ENCODE measurements at regions not wholly inside any gene's neighbourhood (a gene's known extent, or its start where the extent isn't known, plus 50 kb on each side); places are given as distances from the start of the nearest gene placed in this dataset.
"Not testable (repeated sequence)": the region's sequence is repeated elsewhere in the genome, so short reads cannot be mapped to it uniquely, and the experiment has no call there.

DNA sequence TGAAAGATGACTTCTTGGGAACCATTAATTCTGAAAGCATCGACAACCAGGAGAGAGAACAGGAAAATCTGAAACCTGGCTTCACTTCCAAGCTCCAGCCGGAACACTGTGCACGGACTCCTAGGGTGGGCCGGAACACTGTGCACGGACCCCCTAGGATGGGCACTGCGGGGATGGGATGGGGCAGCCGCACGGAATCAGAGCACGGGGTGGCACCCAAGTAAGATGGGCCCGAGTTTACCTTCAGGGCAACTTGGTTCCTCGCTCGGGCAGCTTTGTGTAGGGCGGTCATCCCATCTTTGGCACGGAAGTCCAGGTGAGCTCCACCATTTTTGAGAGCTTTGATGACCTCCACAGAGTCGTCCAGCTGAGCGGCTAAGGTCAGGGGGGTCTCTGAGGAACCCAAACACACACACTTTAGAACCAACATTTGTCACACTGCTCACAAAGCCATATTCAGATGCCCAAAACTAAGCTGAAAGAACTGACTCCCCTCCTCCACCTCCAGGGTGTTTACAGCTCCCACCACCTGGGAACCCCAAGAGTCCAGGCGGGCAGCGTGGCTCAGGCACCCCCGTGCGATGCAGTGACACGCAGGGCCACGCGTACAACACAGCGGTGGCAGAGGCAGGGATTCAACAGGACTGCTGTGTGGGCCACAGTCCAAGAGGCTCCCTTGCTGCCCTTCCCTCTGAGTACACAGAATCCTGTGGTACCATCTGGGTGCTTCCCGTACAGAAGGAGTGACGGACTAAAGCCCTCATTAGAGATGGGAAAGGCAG, 157.9 kb downstream of the SHANK2 start:
- DNase-seq: no peak

DNA sequence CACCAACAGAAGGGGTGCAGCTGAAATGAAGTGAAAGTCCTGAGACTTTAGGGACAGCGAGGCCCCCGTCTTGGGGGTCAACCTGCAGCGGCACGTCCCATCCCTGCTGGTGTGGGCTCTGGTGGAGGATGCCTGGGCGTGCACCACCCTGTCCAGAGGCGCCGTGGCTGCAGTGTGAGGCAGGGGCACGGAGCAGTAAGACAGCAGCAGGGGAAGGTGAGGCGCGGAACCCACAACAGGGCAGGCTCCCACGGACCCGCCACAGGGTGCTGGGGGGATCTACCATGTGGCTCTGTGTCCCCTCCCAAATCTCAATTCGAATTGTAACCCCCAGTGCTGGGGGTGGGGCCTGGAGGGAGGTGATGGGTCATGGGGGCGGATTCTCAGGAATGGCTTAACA, 158.6 kb downstream of the SHANK2 start:
- no peak for DNase-seq

DNA sequence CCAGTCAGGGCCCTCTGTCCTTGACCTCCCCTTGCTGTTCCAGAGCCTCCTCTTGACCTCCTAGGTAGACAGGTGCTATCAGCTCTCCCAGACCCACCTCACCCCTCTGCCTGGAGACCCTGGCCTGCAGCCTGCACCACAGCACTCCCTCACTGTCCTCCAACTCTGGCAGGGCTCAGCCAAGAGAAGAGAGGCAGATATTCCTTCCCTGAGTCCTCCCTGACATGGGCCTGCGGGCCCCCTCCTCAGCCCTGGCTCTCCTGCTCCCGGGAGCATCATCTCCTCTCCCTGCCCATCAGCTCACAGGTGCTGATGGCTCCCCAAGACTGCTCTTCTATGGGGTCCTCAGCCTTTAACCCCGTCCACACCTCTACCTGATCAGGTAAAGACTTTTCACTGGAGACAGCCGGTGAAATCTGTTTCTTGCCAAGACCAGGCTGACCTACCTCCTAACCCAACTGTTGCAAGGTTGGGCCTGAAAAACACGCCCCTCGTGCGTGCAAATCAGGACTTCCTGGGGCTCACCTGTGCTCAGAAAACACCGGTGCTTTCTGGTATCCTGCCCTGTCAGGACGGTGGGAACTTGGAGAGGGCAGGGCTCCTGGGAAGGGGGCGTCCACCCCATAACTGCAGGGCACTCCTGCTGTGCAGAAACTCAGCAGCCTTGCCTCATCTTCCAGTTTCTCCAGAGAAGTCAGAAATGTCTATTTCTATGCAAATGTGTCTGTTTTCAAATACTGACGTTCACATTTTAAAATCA, 160.7 kb downstream of the SHANK2 start:
- DNase-seq: no peak

DNA sequence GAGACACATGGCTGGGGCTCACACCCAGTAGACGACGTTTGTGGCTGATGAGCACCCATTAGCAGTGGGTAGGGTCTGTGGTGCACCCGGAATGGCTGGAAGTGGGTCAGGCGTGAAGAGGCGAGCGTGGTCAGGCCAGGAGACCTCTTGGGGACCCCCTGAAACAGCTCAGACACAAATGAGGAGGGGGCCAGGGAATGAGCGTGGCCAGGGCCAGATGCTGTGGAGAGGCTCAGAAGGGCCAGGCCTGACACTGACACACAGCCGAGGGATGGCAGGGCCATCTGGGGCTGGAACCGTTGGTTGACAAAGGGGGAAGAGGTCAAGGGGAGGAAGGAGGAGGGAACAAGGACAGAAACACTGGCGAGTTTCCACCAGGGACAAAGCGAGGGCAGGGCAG, 162.8 kb downstream of the SHANK2 start:
- no peak for DNase-seq

DNA sequence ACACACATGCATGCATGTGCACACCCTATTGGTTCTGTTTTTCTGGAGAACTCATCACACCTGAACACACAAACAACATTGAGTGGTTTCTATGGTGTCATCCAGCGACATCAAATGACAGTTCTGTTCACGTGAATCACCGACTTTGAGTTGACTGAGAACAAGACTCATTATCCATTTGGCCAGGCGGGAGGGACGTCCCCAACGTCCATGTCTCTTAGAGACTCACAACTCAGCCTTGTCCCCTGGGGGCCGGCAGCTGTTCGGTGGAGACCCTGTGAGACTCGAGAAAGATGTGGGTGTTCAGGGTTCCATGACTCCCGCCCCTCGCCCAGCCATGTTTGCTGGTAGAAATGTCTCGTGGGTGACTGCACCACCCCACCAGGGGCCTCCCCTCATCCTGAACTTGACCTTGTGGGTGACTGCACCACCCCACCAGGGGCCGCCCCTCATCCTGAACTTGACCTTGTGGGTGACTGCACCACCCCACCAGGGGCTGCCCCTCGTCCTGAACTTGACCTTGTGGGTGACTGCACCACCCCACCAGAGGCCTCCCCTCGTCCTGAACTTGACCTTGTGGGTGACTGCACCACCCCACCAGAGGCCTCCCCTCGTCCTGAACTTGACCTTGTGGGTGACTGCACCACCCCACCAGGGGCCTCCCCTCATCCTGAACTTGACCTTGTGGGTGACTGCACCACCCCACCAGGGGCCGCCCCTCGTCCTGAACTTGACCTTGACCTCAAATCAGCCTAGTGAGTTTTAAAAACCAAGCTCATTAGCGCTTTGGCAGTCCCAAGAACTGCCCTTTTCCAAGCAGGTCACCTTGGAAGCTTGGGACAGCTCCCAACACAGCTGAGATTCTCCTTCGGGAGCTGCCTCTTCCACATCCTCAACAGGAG, 163.8 kb downstream of the SHANK2 start:
- DNase-seq: not testable (repeated sequence)

DNA sequence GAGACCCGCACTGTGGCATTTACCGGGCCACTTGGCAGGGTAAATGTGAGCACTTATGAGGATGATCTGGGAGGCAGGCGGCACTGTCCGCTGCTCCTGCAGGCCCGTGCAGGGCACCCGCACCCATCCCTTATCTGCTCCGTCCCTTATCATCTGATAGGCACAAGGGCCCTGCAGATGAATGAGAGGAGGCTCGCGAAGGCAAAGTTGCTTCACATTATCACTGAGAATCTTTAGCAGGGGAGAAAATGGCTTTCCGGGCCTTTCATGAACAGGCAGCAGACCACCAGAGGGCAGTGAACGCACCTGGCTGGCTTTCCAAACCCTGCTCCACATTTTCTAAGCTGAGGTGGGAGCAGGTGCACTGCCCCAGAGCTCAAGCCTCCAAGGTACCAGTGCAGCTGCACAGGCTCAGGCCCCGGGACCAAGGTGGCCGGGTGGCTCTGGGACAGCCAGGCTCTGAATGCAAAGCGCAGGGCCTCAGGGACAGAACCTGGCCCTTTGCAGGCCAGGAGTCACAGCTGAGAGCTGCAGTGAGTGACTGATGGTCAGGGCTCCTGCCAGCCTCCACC, 165.6 kb downstream of the SHANK2 start:
- peak; percentile 62 to 86 (median 70) for DNase-seq

DNA sequence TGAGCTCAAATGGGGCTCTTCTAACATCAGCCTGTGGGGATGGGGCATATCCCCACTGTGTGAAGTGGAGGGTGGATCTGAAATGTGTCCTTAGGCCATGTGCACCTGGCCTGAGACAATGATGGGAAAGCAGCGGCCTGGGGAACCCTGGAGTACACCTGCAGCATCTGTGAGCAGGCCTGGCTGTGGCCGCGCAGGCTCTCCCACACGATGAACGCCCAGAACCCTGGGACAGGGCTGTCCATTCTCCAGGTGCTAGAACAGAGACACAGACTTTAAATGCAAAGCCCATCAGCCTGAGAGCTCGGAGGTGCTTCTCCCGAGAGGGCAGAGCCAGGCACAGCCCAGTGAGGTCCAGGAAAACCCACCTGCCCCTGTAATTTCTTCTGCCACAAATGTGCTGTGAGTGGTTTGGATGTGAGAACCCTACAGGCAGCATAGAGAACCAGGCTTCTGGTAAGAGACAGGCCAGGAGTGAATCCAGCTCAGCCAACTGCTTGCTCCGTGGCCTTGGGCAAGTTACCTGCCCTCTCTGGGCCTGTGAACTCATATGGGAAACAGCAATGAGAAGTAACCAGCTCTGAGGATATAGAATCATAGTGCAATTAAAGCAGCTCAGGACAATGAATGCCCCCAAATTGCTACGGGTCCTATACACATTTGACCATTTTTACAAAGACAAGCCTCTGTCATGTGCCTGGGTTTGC, 167.9 kb downstream of the SHANK2 start:
- no peak for DNase-seq

DNA sequence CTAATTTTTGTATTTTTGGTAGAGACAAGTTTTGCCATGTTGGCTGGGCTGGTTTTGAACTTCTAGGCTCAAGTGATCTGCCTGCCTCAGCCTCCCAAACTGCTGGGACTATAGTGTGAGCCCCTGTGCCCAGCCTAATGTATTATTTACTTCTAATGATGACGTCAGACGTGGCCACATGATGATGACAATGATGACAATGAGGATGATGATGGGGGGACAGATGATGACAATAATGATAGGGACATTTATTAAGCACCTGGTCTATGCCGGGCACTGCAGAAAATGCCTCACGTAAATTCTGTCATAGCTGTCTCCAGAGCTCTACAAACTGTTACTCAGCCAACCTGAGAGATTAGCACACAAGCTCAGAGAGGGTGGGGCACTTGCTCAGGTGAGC, 169.3 kb downstream of the SHANK2 start:
- DNase-seq: no peak

DNA sequence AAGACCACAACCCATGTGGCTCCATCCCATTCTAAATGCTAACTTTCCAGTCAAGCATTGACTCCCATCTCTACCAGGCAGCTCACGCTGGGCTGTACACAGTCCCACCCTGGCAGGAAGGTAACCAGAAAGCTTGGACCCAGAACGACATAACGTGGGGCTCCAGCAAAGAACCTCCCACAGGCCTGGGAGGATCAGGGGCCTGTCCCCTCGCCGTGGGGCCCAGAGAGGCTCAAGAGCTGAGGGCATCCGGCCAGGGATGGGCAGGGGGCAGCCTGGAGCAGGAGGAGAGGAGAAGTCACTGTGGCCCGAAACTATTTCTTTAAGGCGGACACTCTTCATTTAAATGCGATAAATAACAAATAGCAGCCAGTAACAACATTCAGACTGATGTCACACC, 169.9 kb downstream of the SHANK2 start:
- no peak for DNase-seq

DNA sequence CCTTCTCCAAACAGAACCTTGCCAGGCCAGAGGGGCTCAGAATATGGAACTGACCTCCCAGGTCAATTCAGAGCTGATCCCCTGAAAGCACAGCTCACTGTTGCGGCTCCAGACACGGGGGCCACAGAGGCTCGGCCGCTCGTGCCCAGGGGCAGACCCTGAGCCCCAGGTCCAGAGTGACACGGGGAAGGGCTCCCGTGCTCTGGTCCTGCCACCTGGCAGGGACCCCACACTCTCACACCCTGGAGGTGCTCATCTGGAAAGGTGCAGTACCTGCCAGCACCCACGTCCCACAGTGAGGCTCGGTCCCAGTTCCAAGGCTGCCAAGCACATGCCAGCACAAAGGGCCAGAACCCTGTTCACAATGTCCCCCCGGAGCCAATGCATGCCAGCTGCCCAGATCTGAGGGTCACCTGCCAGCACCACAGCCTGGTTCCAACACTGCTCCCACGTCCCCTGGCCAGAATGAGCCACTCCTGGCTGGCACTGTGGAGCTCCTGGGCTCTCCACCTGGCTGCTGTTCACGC, 170.6 kb downstream of the SHANK2 start:
- no peak for DNase-seq

DNA sequence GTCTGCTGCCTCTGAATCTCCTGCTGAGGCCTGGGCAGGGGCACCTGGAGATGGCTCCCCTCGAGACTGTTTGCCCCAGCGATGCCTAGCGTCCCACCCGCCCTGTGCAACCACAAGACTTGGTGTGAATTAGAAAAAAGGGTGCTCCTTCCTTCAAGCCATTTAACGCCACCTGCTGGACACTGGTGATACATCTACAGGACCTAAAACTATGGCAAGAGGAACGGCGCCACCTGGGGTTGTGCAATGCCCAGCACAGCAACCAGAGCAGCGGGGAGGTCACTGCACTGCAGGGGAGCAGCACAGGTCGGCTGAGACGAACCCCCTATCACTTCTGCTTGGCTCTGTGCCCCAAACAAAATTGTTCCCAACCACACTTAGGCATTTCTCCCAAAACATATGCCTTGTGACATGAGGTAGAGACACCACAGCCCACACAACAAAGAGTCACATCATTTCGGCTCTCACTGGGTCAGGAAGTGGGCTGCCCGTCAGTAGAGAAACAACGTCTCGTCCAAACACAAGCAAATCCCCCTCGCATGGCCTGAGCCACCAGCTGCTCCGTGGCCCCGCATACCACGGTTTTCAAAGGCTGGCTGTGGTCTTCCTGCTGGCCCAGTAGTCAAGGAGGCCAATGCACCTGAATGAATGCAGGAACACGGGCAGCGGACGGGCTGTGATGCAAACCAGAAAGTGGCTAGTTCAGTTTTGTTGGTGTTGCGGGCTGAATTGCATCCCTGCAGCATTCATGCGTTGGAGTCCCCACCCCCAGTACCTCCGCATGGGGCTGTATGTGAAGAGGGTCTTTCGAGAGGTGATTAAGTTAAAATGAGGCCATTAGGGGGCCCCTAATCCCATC, 171.9 kb downstream of the SHANK2 start:
- peak; percentile 89 to 98 (median 94) for DNase-seq

DNA sequence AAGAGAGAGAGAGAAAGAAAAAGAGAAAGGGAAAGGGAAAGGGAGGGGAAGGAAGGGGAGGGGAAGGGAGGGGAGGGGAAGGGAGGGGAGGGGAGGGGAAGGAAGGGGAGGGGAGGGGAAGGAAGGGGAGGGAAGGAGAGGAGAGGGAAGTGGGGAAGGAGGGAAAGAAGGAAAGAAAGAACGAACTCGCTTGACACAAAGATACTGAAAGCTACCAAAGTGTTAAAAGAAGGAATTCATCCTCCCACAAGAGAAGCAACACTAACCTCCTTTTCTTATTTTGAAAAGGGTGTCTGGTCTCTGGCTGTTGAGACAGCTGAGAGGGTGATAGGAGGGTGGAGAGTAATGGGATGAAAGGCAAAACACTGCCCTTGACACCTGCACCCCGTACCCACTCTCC, 172.6 kb downstream of the SHANK2 start:
- DNase-seq: no peak

DNA sequence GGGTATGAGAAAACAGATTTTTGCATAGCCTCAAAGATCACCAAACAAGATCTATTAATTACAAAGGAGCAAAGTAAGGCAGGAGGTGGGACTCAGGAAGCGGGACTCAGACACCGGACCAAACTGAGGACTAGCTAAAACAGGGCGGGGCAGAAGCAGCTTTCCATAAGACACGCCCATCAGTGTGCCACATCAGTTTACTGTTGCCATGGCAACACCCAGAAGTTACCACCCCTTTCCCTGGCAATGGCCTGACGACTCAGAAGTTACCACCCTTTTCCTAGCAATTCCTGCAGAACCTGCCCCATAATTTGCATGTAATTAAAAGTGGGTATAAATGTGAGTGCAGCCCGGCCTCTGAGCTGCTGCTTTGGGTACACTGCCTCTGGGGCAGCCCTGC, 173.9 kb downstream of the SHANK2 start:
- DNase-seq: peak in 2 of 3 experiments; percentile 27

DNA sequence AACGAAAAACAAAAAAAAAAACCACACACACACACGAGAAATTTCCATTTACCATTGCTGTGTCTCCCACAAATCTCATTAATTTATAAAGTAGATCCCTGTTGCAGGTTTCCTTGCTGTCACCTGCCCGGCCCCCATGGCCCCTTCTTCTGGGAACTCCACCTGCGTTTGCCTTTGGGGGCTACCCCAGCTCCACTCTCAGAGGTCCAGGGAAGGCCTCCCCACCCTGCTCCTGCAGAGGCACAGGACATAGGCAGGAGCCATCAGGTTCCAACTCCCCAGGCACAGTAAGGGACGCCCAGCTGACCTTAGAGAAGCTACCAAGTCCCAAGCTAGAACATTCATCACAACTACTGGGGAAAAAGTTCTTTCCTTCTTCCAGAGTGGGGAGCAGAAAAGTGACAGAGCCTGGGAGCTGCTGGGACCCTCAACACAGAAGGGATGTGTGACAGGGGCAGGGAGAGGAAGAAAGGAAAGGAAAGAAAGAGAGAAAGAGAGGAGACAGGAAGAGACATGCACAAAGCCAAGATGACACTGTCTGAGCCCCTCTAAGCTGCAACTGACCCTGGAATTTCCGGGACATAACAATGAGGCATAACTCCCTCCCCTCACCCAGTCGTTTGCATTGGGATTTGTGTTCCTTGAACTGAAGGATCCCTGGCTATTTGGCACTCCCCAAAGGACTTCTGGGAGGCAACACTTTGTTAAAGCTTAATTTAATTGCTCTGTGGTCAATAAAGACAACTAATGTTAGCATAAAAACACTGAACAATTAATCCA, 175.7 kb downstream of the SHANK2 start:
- DNase-seq: no peak

DNA sequence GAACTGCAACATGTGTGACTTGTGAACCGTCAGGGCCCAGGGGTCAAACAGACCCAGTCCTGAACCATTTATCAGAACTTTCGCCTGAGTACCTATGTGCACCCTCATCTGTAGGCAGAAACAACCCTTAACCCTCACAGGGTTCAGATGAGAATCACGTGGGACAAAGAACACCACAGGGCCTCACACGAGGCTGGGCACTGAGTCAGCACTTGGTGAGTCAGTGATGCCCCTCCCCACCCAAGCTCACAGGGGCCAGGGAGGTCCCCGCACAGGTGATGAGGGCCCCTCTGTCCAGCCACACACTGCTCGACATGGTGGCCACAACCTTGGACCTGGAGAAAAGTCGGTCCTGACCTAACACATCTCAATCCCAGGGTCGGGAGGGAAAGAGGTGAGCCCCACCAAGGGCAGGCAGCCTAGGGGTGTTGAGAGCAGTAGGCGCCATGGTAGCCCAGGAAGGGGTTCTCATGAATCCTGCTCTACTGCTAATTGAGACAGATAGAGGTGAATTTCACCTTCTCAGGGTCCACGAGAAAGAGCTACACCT, 176.4 kb downstream of the SHANK2 start:
- DNase-seq: no peak

DNA sequence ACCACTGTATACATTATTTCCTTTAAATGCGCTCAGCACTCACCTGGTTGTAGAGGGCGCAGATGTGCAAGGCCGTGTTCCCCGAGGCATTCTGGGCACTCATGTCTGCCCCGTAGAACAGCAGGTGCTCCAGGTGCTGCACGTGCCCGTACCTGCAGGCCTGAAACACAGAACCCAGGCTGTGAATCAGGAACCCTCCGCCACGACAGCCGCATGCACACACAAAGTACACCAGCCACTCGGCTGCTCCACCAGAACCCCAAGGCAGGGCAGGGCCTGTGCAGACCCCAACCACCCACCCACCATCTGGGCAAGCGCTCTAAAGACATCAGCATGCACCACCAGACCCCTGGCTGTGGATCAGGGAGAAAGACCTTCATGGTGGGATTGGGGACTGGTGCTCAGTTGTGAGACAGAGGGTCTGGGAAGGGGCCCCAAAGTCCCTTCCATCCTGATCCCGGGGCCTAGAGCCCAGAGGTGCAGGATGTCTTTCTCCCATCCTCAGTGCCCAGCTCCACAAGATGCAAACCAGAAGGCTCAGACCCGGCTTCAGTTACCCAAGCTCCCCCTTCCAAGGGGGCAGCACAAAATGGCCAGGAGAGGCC, 177.2 kb downstream of the SHANK2 start:
- DNase-seq: no peak

DNA sequence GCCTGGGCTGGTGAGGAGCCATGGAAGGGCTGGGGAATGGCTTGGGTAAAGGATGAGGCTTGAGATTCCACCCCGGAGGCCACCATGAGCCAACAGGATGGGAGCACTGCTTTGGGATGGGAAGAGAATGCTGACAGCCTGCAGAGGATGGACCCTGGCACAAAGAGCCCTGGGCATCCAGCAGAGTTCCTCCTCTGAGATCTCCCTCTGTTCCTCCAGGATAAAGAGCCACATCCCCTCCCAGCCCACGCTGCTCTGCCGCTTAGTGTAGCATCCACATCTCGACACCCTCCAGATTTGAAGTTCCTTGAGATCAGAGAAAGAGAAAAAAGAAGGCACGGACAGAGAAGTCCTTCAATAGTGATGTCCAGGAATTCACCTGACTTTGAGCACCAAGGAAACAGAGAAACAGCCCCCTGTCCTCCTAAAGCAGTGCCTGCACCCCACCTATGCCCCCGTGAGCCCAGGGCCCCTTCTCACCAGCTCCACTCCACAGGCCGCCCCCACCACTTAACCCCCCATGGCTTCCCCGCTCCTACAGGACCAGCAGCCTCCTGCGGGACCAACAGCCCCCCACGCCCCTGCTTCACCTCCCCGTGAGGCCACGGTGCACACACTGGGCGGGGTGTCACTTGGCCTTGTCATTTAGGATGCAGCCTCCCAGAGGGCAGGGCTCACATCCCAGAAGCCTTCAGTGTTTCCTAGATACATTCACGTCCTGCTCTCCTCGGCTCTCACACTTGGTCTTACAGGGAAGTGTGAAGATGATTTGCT, 180.5 kb downstream of the SHANK2 start:
- no peak for DNase-seq
